Ascending aorta (tissue), 2 donors: ENCODE measurements at regions not wholly inside any gene's neighbourhood (a gene's known extent, or its start where the extent isn't known, plus 50 kb on each side); places are given as distances from the start of the nearest gene placed in this dataset.
"Not testable (repeated sequence)": the region's sequence is repeated elsewhere in the genome, so short reads cannot be mapped to it uniquely, and the experiment has no call there.

Source experiments
- DNase-seq, 2 donors: peaks; one replicate each; pipeline ENCODE4 v3.0.0-alpha.2; 2019; ENCODE audit warnings: low spot score in 2 of 2
- H3K27ac ChIP-seq, 2 donors: fragments of 200-600 bp; sonication (generic); one replicate each; pipeline ENCODE4 v1.5.1; 2016 to 2017; ENCODE audit warnings: mild to moderate bottlenecking in 1 of 2
- H3K27me3 ChIP-seq: fragments of 200-600 bp; sonication (generic); one replicate; pipeline ENCODE4 v1.5.1; 2017
- H3K36me3 ChIP-seq, 2 donors: fragments of 200-600 bp; sonication (generic); one replicate each; pipeline ENCODE4 v1.5.1; 2016
- H3K4me1 ChIP-seq, 2 donors: fragments of 200-600 bp; sonication (generic); one replicate each; pipeline ENCODE4 v1.5.1; 2016 to 2017; ENCODE audit warnings: mild to moderate bottlenecking in 1 of 2
- H3K4me3 ChIP-seq, 2 donors: fragments of 200-600 bp; sonication (generic); one replicate each; pipeline ENCODE4 v1.5.1; 2016 to 2017; ENCODE audit warnings: mild to moderate bottlenecking in 1 of 2
- H3K9me3 ChIP-seq, 2 donors: fragments of 200-600 bp; sonication (generic); one replicate each; pipeline ENCODE4 v1.5.1; 2016
- intact Hi-C: fragments of 100-400 bp; cut with DNase I; formaldehyde crosslinking; loops from one replicate; pipeline ENCODE4 v1.15.1; 2023
- TF ChIP-seq, protein P1 (sequence below), 3 experiments: fragments of 200-600 bp in 2 of 3; fragments of 450-650 bp in 1 of 3; sonication (generic) in 2 of 3; IDR thresholded peaks; one replicate each; pipeline ENCODE4 v1.5.1; 2016 to 2019; ENCODE audit warnings: antibody characterized with exemption in 3 of 3, mild to moderate bottlenecking in 1 of 3, moderate library complexity in 1 of 3

DNA sequence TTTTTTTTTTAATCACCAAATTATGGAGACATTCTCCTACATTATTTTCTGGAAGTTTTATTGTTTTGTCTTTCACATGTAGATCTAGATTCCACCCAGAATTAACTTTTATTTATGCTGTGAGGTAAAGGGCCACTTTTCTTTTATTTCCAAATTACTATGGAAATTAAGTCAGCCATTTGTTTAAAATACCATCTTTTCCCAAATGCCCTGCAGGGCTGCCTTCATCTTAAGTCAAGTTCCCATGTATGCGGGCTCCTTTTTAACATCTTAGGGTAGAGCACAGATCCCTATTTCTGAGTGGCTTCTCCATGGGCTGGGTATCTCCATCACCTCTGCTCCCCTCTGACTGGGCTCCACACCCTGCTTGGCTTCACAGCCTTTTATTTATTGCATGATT lies 348.4 kb downstream of the SOX4 start:
- H3K27ac ChIP-seq: no peak overlapping the region
- no peaks in the 10 kb centered on the region for H3K9me3 ChIP-seq
- intact Hi-C loops: loop anchor here (10.0 kb wide), 1 partner anchor 347 kb away; the partner anchor contains the start of gene SOX4
- peaks cover 0 to 9% of the 10 kb centered on the region in 2 donors for H3K4me1 ChIP-seq
- H3K4me3 ChIP-seq: no peak overlapping the region
- TF ChIP-seq, protein P1, sequence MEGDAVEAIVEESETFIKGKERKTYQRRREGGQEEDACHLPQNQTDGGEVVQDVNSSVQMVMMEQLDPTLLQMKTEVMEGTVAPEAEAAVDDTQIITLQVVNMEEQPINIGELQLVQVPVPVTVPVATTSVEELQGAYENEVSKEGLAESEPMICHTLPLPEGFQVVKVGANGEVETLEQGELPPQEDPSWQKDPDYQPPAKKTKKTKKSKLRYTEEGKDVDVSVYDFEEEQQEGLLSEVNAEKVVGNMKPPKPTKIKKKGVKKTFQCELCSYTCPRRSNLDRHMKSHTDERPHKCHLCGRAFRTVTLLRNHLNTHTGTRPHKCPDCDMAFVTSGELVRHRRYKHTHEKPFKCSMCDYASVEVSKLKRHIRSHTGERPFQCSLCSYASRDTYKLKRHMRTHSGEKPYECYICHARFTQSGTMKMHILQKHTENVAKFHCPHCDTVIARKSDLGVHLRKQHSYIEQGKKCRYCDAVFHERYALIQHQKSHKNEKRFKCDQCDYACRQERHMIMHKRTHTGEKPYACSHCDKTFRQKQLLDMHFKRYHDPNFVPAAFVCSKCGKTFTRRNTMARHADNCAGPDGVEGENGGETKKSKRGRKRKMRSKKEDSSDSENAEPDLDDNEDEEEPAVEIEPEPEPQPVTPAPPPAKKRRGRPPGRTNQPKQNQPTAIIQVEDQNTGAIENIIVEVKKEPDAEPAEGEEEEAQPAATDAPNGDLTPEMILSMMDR (IDR thresholded peaks at IDR 0.05): no peak
- no peaks in the 10 kb centered on the region for H3K36me3 ChIP-seq
- H3K27me3 ChIP-seq: no peaks in the 10 kb centered on the region
- DNase-seq: no peak

DNA sequence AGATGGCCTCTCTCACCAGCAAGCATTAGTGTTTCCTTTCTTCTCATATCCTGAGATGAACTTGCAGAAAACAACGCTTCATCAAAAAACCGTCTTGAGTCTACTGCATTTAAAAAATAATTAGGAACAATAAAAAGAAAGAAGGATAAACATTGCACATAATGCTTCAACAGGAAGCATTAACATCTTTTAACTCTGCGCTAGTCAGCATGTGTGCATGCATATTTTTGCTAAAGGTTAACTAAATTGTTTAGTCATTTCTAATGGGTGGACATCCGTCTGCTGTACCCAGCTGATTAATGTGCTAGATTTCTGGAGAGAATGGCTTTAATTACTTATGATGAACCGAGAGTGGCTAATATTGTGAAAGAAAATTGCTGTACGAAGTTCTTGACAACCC lies 349.3 kb downstream of the SOX4 start:
- TF ChIP-seq, protein P1 (IDR thresholded peaks at IDR 0.05): no peak
- no peaks in the 10 kb centered on the region for H3K36me3 ChIP-seq
- peaks cover 0 to 9% of the 10 kb centered on the region in 2 donors for H3K4me1 ChIP-seq
- H3K4me3 ChIP-seq: no peak overlapping the region
- intact Hi-C loops: loop anchor here (10.0 kb wide), 1 partner anchor 348 kb away; the partner anchor contains the start of gene SOX4
- H3K9me3 ChIP-seq: no peaks in the 10 kb centered on the region
- no peak overlapping the region for H3K27ac ChIP-seq
- H3K27me3 ChIP-seq: no peaks in the 10 kb centered on the region
- no peak for DNase-seq

DNA sequence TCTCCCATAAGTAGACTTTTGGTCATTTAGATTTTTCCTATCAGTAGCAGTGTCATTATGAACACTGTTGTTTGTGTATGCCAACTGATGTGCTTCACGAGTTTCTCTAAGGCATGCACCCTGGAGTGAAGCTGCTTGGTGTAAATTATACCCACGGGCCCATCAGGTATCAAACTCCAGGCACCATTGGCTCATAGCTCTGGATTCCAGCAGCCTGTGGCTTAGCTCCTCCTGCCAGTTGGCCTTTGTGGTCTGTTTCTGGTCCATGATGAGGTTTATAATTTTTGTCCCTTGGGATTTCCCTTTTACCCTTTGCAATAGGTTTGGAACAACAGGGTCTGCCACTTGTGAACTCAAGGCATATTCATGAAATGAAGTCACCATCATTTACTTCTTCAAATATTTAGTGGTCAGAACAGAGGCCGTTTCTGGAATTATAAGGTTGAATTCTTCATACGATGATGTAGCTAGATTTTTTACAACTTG lies 350.5 kb downstream of the PRL start:
- no peaks in the 10 kb centered on the region for H3K36me3 ChIP-seq
- H3K27ac ChIP-seq: peak overlapping the region; percentile 28 to 51
- no peaks in the 10 kb centered on the region for H3K27me3 ChIP-seq
- peaks cover 0 to 15% of the 10 kb centered on the region in 2 donors for H3K4me1 ChIP-seq
- intact Hi-C loops: loop anchor here (10.0 kb wide), 1 partner anchor 352 kb away; the partner anchor contains the start of gene SOX4
- TF ChIP-seq, protein P1 (IDR thresholded peaks at IDR 0.05): no peak
- no peak for DNase-seq
- H3K4me3 ChIP-seq: no peak overlapping the region
- no peaks in the 10 kb centered on the region for H3K9me3 ChIP-seq

DNA sequence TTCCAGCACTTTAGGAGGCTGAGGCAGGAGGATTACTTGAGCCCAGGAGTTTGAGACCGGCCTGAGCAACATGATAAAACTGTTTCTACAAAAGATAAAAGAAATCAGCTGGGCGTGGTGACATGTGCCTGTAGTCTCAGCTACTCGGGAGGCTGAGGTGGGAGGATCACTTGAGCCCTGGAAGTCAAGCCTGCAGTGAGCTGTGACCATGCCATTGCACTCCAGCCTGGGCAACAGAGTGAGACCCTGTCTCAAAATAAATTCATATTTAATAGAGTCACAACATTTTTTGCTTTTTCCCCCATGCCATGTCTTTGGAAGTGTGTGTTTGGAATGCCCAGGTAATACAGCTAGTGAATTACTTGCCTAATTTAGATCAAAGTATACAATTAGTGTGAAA lies 349.6 kb downstream of the PRL start:
- not testable (repeated sequence) for H3K4me3 ChIP-seq, H3K27me3 ChIP-seq, H3K36me3 ChIP-seq, DNase-seq, H3K9me3 ChIP-seq
- intact Hi-C loops: loop anchor here (10.0 kb wide), 1 partner anchor 352 kb away; the partner anchor contains the start of gene SOX4
- H3K27ac ChIP-seq: peak overlapping the region; percentile 1 to 16
- peaks cover 0 to 11% of the 10 kb centered on the region in 2 donors for H3K4me1 ChIP-seq

DNA sequence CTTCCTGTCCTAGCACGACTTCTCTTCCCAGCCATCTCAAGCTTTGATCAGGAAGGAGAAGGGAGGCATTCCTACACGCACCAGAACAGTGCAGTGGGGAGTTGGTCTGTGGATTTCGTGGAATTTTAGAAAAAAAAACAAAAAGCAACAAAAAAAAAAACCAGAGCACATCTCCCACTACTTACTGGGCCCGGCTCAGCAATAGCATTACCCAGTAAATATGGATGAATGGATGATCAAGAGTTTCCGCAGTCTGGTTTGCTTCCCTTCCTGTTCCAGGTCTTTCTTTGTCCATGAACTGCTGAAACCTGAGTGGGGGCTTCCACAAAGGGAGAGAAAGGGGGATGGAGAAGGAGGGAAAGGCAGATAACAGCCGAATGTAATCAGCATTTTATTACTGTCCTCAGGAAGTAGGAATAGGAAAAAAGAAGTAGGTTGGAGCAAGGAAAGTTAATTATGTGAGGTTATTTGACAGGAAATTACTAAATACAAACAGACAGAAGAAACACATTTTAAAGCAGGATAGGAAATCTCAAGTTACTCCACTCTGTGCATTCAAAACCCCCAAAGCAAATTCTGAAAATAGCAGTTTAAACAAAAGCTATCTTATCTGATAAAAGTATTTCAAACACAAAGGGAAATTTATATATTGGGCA lies 349.0 kb downstream of the PRL start:
- no peak for DNase-seq
- H3K4me3 ChIP-seq: no peak overlapping the region
- intact Hi-C loops: loop anchor here (10.0 kb wide), 1 partner anchor 353 kb away; the partner anchor contains the start of gene SOX4
- no peaks in the 10 kb centered on the region for H3K27me3 ChIP-seq
- TF ChIP-seq, protein P1 (IDR thresholded peaks at IDR 0.05): no peak
- no peaks in the 10 kb centered on the region for H3K36me3 ChIP-seq
- peaks cover 0 to 8% of the 10 kb centered on the region in 2 donors for H3K4me1 ChIP-seq
- no peaks in the 10 kb centered on the region for H3K9me3 ChIP-seq
- peak overlapping the region; percentile 1 to 16 for H3K27ac ChIP-seq

DNA sequence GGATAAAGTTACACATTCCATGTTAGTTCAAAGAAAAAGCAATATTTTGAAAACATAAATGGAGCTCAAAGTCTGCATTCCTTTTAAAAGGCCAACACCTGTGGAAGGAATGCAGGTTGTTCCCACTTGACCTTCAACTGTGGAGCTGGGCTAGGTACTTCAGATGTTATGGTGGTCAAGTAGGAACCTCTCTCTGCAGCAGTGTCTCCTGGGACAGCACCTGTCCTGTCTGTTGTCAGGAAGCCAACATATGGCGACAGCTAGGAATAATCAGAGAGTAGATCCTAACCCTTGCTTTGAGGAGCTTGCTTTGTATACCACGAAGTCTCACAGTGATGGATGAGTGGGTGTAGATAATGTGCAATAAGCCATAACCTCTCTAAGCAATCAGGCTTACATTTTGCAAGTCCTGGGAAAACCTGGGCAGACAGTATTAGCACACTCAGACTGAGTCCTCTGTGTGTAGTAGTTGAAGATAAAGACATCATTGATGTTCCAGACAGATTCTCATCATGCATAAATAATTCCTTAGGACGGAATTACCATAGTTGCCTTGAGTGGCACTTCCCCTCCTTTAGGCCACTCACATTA lies 347.5 kb downstream of the PRL start:
- H3K36me3 ChIP-seq: no peaks in the 10 kb centered on the region
- no peak overlapping the region for H3K4me3 ChIP-seq
- intact Hi-C loops: loop anchor here (10.0 kb wide), 1 partner anchor 355 kb away; the partner anchor contains the start of gene SOX4
- H3K4me1 ChIP-seq: peaks cover 4 to 9% of the 10 kb centered on the region in 2 donors
- DNase-seq: no peak
- TF ChIP-seq, protein P1 (IDR thresholded peaks at IDR 0.05): no peak
- no peaks in the 10 kb centered on the region for H3K9me3 ChIP-seq
- H3K27me3 ChIP-seq: no peaks in the 10 kb centered on the region
- H3K27ac ChIP-seq: no peak overlapping the region
